ENCODE measurements at regions not wholly inside any gene's neighbourhood (a gene's known extent, or its start where the extent isn't known, plus 50 kb on each side); places are given as distances from the start of the nearest gene placed in this dataset.

DNA sequence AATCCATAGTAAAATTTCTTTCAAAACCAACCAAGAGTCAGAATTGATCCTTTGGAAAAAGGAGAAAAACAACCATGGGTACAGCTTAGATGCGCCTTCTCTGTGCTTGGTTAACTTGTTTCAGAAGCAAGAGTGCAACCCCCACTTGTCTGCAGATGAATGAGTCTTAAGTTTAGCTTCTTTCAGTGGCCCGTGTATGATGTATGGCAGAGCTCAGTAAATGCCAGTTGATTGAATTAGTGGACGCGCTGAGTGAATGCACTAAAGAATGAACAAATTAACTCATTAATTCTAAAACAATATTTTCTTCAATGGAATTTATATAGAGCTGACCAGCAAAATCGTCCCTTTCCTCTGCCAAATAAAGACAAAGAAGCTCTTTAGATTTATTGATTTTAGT is 67.0 kb upstream of the ARHGEF3 start:
- FAIRE-seq (no peak), DNase-seq (ENCODE audit: low read depth in 1 of 2, low spot score in 2 of 2) (no peak)
- Histone ChIP-seq H3K36me3 (ENCODE audit: control insufficient read depth in 2 of 4, insufficient read depth in 4 of 4, low read length in 3 of 4) (no peaks in the 10 kb centered on the region), H3K27ac (ENCODE audit: low read depth, low read length) (no peak overlapping the region), H3K27me3 (replicated peaks in 1 of 4; ENCODE audit: control insufficient read depth in 3 of 4, extremely low read depth in 1 of 4, insufficient read depth in 3 of 4, low read length in 3 of 4) (no peaks in the 10 kb centered on the region), H2BK5ac (ENCODE audit: low read depth, low read length) (no peak overlapping the region), H2BK12ac (ENCODE audit: low read depth, low read length) (no peak overlapping the region), H3K4me3 (ENCODE audit: extremely low read depth in 1 of 4, insufficient read depth in 2 of 4, low read depth in 3 of 4, low read length in 4 of 4) (no peak overlapping the region), H4K8ac (ENCODE audit: extremely low read depth, insufficient read depth, low read length) (no peak overlapping the region), H3K4me1 (replicated peaks in 1 of 4; ENCODE audit: control insufficient read depth in 3 of 4, insufficient read depth in 4 of 4, low read length in 3 of 4) (no peaks in the 10 kb centered on the region), H2AK5ac (ENCODE audit: low read depth, low read length) (no peak overlapping the region), H4K20me1 (replicated peaks in 1 of 2; ENCODE audit: control insufficient read depth in 1 of 2, insufficient read depth in 2 of 2, low read length in 2 of 2) (no peaks in the 10 kb centered on the region), H2AFZ (ENCODE audit: low read length) (no peak overlapping the region), H3K79me1 (ENCODE audit: low read depth, low read length) (no peaks in the 10 kb centered on the region), H3K23ac (ENCODE audit: insufficient read length) (no peak overlapping the region), H4K5ac (ENCODE audit: insufficient read length, low read depth, low read length) (no peak overlapping the region), H2BK15ac (ENCODE audit: low read length) (no peak overlapping the region), H3K79me2 (ENCODE audit: control insufficient read depth in 1 of 2, insufficient read depth in 2 of 2, low read length in 2 of 2) (no peaks in the 10 kb centered on the region), H3K18ac (ENCODE audit: extremely low read depth, low read length) (no peak overlapping the region), H3K9me3 (ENCODE audit: insufficient read depth in 2 of 2, low read depth in 1 of 2, low read length in 1 of 2) (no peaks in the 10 kb centered on the region), H3K14ac (ENCODE audit: insufficient read length) (no peak overlapping the region), H4K91ac (replicated peaks; ENCODE audit: insufficient read length, low read length) (no peak overlapping the region), H3K9ac (replicated peaks in 1 of 4; ENCODE audit: extremely low read depth in 1 of 4, low read depth in 3 of 4, low read length in 3 of 4) (no peak overlapping the region), H3K4ac (replicated peaks; ENCODE audit: insufficient read length, low read depth, low read length) (no peak overlapping the region), H3K56ac (replicated peaks; ENCODE audit: insufficient read length, low read depth, low read length) (no peak overlapping the region), H2BK120ac (replicated peaks; ENCODE audit: low read depth, low read length) (no peak overlapping the region), H3K23me2 (ENCODE audit: low read depth, low read length) (no peaks in the 10 kb centered on the region), H3K4me2 (ENCODE audit: insufficient read depth in 1 of 2, low read depth in 2 of 2, low read length in 2 of 2) (no peak overlapping the region), H2BK20ac (ENCODE audit: low read length) (no peak overlapping the region)
- ChIA-PET POLR2A (ENCODE audit: partially characterized antibody) (interaction anchor here (1.3 kb wide), 2 partner anchors 9 to 15 kb away, joined by 3 to 4 read pairs; no protein-coding TSS in a partner anchor), CTCF (ENCODE audit: partially characterized antibody) (interaction anchor here (0.6 to 2.3 kb wide), 3 partner anchors 13 to 239 kb away, joined by 3 to 10 read pairs (median 4); partner anchors contain the start of gene ARHGEF3)
- 88% methylated on average over 5 of the region's 5 CpGs; no CpG with 5 or more reads in 1 of the 2 experiments for WGBS, 2 experiments (ENCODE audit: extremely low coverage in 1 of 2, insufficient coverage in 1 of 2, insufficient read length in 1 of 2, insufficient replicate concordance in 2 of 2, low coverage in 1 of 2, low lambda C conversion rate in 2 of 2, missing lambda C conversion rate in 1 of 2)
- TF ChIP-seq KDM5A (IDR thresholded peaks at IDR 0.05; ENCODE audit: low read length) (no peak), CEBPB (IDR thresholded peaks at IDR 0.05; ENCODE audit: low read depth, low read length) (no peak)
